ENCODE measurements at regions not wholly inside any gene's neighbourhood (a gene's known extent, or its start where the extent isn't known, plus 50 kb on each side); places are given as distances from the start of the nearest gene placed in this dataset.
"Not testable (repeated sequence)": the region's sequence is repeated elsewhere in the genome, so short reads cannot be mapped to it uniquely, and the experiment has no call there.

DNA sequence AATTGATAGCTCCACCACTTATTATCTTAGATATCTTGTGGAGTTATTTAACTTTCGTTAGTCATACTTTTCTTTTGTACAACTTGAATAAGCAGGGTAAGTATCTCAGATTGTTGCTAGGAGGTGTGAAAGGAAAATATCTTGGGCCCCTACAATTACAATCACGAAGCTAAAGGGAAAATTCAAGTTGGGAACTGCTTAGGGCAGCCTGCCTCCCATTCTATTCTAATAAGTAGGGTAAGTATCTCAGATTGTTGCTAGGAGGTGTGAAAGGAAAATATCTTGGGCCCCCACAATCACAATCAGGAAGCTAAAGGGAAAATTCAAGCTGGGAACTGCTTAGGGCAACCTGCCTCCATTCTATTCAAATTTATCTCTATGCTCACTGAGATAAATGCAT is 213.2 kb downstream of the TGIF2LX start:
- TF ChIP-seq, protein P1, sequence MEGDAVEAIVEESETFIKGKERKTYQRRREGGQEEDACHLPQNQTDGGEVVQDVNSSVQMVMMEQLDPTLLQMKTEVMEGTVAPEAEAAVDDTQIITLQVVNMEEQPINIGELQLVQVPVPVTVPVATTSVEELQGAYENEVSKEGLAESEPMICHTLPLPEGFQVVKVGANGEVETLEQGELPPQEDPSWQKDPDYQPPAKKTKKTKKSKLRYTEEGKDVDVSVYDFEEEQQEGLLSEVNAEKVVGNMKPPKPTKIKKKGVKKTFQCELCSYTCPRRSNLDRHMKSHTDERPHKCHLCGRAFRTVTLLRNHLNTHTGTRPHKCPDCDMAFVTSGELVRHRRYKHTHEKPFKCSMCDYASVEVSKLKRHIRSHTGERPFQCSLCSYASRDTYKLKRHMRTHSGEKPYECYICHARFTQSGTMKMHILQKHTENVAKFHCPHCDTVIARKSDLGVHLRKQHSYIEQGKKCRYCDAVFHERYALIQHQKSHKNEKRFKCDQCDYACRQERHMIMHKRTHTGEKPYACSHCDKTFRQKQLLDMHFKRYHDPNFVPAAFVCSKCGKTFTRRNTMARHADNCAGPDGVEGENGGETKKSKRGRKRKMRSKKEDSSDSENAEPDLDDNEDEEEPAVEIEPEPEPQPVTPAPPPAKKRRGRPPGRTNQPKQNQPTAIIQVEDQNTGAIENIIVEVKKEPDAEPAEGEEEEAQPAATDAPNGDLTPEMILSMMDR (conservative IDR thresholded peaks at IDR 0.05) = not testable (repeated sequence)
- TF ChIP-seq ZFX (IDR thresholded peaks at IDR 0.05) = not testable (repeated sequence)
